ENCODE measurements at regions not wholly inside any gene's neighbourhood (a gene's known extent, or its start where the extent isn't known, plus 50 kb on each side); places are given as distances from the start of the nearest gene placed in this dataset.
"Not testable (repeated sequence)": the region's sequence is repeated elsewhere in the genome, so short reads cannot be mapped to it uniquely, and the experiment has no call there.

- not testable (repeated sequence) for H3K27ac ChIP-seq (replicated peaks); H3K4me3 ChIP-seq (replicated peaks; ENCODE audit: insufficient read depth, low read length); DNase-seq (ENCODE audit: low read depth in 1 of 2, low spot score in 1 of 2); H3K27me3 ChIP-seq (ENCODE audit: insufficient read depth, poor library complexity, severe bottlenecking)
These were observed 902.9 kb upstream of the CDH18 start for GRCh38 chr5:20890936-20891335.

GRCh38 chr5:20875726-20876125, 887.7 kb upstream of the CDH18 start:
- not testable (repeated sequence) for H3K27me3 ChIP-seq (ENCODE audit: insufficient read depth, poor library complexity, severe bottlenecking); H3K27ac ChIP-seq (replicated peaks); H3K4me3 ChIP-seq (replicated peaks; ENCODE audit: insufficient read depth, low read length)

GRCh38 chr5:20865892-20866291, 877.9 kb upstream of the CDH18 start:
- not testable (repeated sequence) for H3K4me3 ChIP-seq (replicated peaks; ENCODE audit: insufficient read depth, low read length); H3K27ac ChIP-seq (replicated peaks); H3K27me3 ChIP-seq (ENCODE audit: insufficient read depth, poor library complexity, severe bottlenecking); DNase-seq (ENCODE audit: low read depth in 1 of 2, low spot score in 1 of 2)

More at GRCh38 chr5:20875726-20876125, 887.7 kb upstream of the CDH18 start:
- not testable (repeated sequence) for DNase-seq (ENCODE audit: low read depth in 1 of 2, low spot score in 1 of 2)

- no peak for TF ChIP-seq CTCF (IDR thresholded peaks at IDR 0.05; ENCODE audit: insufficient read depth, low read length)
- TF ChIP-seq REST (IDR thresholded peaks at IDR 0.05; ENCODE audit: insufficient replicate concordance, low read depth), result no peak
- no peak for TF ChIP-seq SPI1 (IDR thresholded peaks at IDR 0.05; ENCODE audit: borderline replicate concordance, low read depth)
- no peak for TF ChIP-seq GABPA (IDR thresholded peaks at IDR 0.05; ENCODE audit: low read depth)
- TF ChIP-seq POLR2AphosphoS5 (IDR thresholded peaks at IDR 0.05; ENCODE audit: low read depth), result no peak
- H3K4me3 ChIP-seq (replicated peaks; ENCODE audit: insufficient read depth, low read length), result no peak overlapping the region
- no peaks in the 10 kb centered on the region for H3K27me3 ChIP-seq (ENCODE audit: insufficient read depth, poor library complexity, severe bottlenecking)
- H3K27ac ChIP-seq (replicated peaks), result no peak overlapping the region
- DNase-seq (ENCODE audit: low read depth in 1 of 2, low spot score in 1 of 2), result no peak
These were observed 845.2 kb upstream of the CDH18 start for GRCh38 chr5:20833081-20833627.

GRCh38 chr5:20832204-20833080, 844.4 kb upstream of the CDH18 start:
- H3K27ac ChIP-seq (replicated peaks), result no peak overlapping the region

GRCh38 chr5:20825951-20826350, 838.0 kb upstream of the CDH18 start:
- not testable (repeated sequence) for H3K4me3 ChIP-seq (replicated peaks; ENCODE audit: insufficient read depth, low read length); H3K27me3 ChIP-seq (ENCODE audit: insufficient read depth, poor library complexity, severe bottlenecking); DNase-seq (ENCODE audit: low read depth in 1 of 2, low spot score in 1 of 2); H3K27ac ChIP-seq (replicated peaks)

More at GRCh38 chr5:20832204-20833080, 844.4 kb upstream of the CDH18 start:
- no peak overlapping the region for H3K4me3 ChIP-seq (replicated peaks; ENCODE audit: insufficient read depth, low read length)
- DNase-seq (ENCODE audit: low read depth in 1 of 2, low spot score in 1 of 2), result no peak
- no peaks in the 10 kb centered on the region for H3K27me3 ChIP-seq (ENCODE audit: insufficient read depth, poor library complexity, severe bottlenecking)
- TF ChIP-seq POLR2AphosphoS5 (IDR thresholded peaks at IDR 0.05; ENCODE audit: low read depth) (no peak), CTCF (IDR thresholded peaks at IDR 0.05; ENCODE audit: insufficient read depth, low read length) (no peak), SPI1 (IDR thresholded peaks at IDR 0.05; ENCODE audit: borderline replicate concordance, low read depth) (no peak), REST (IDR thresholded peaks at IDR 0.05; ENCODE audit: insufficient replicate concordance, low read depth) (no peak), GABPA (IDR thresholded peaks at IDR 0.05; ENCODE audit: low read depth) (no peak)

- not testable (repeated sequence) for H3K27ac ChIP-seq (replicated peaks); H3K27me3 ChIP-seq (ENCODE audit: insufficient read depth, poor library complexity, severe bottlenecking); DNase-seq (ENCODE audit: low read depth in 1 of 2, low spot score in 1 of 2); H3K4me3 ChIP-seq (replicated peaks; ENCODE audit: insufficient read depth, low read length)
These were observed 809.2 kb upstream of the CDH18 start for GRCh38 chr5:20797216-20797615.

GRCh38 chr5:20784755-20785154, 796.8 kb upstream of the CDH18 start:
- H3K4me3 ChIP-seq (replicated peaks; ENCODE audit: insufficient read depth, low read length); DNase-seq (ENCODE audit: low read depth in 1 of 2, low spot score in 1 of 2); H3K27ac ChIP-seq (replicated peaks); H3K27me3 ChIP-seq (ENCODE audit: insufficient read depth, poor library complexity, severe bottlenecking): not testable (repeated sequence)
